PFSK-1 (cell line): ENCODE measurements at regions not wholly inside any gene's neighbourhood (a gene's known extent, or its start where the extent isn't known, plus 50 kb on each side); places are given as distances from the start of the nearest gene placed in this dataset.

Source experiments
- POLR2AphosphoS5 ChIP-seq: IDR thresholded peaks from 2 replicates; pipeline ENCODE4 v1.6.1; 2012; ENCODE audit warnings: low read depth, mild to moderate bottlenecking, control low read depth, low read length, moderate library complexity
- TAF1 ChIP-seq: IDR thresholded peaks from 2 replicates; pipeline ENCODE4 v1.6.1; 2012; ENCODE audit warnings: low read length, control low read depth, borderline replicate concordance; ENCODE audit not compliant: insufficient read depth

DNA sequence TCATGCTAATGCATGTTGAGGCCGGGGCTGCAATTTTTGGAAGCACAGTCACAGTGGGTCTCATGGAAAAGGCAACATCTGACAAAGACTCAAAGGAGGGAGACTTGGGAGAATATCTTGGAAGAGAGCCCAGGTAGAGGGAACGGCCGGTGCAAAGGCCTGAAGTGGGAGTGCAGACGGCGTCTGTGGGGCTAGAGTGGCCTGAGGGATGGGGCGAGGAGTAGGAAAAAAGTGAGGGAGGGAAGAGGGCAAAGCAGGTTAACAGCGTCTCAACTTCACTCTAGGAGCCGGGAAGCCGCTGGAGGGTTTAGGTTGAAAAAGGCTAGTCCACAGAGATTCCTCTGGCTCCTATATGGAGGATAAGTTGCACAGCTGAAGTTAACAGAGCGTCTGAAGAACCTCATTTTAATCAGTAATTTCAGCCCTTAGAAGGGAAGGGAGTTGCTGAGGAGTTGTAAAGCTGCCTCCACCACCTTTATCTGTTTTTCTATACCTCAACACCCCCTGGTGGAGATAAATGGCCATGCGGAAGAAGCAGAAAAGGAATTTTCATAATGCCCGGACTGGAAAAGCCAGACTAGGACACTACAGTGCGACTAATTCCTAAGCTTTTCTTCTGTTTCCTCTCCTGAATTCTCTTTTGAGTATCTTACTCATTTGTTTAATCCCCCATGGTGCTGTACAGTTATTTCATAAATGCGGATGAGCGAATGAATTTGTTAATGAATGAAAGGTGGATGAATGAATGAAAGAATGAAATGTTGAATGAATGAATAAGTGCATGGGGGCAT is 78.7 kb upstream of the ZNF281 start:
- TF ChIP-seq TAF1 (no peak), POLR2AphosphoS5 (no peak)
